Neural progenitor cell (in vitro differentiated cells): ENCODE measurements at regions not wholly inside any gene's neighbourhood (a gene's known extent, or its start where the extent isn't known, plus 50 kb on each side); places are given as distances from the start of the nearest gene placed in this dataset.

ENCODE experiments used
- DNase-seq: peaks from one replicate; pipeline ENCODE4 v3.0.0-alpha.2; 2016; ENCODE audit warnings: low spot score
- H2AFZ ChIP-seq: fragments of 200-600 bp; sonication (generic); replicated peaks from 2 replicates; pipeline ENCODE4 v1.6.1; 2016; ENCODE audit warnings: antibody characterized with exemption
- H3F3A ChIP-seq: fragments of 200-600 bp; sonication (generic); 2 replicates; pipeline ENCODE4 v1.6.1; 2016; ENCODE audit warnings: antibody characterized with exemption, low read depth
- H3K27ac ChIP-seq: fragments of 200-600 bp; sonication (generic); 2 replicates; pipeline ENCODE4 v1.5.1; 2016; ENCODE audit warnings: mild to moderate bottlenecking
- H3K27me3 ChIP-seq: fragments of 200-600 bp; sonication (generic); 2 replicates; pipeline ENCODE4 v1.6.1; 2016; ENCODE audit warnings: mild to moderate bottlenecking, moderate library complexity
- H3K36me3 ChIP-seq: fragments of 200-600 bp; sonication (generic); 2 replicates; pipeline ENCODE4 v1.5.1; 2016
- H3K4me1 ChIP-seq: fragments of 200-600 bp; sonication (generic); 2 replicates; pipeline ENCODE4 v1.6.1; 2016; ENCODE audit warnings: mixed run types
- H3K4me2 ChIP-seq: fragments of 200-600 bp; sonication (generic); 2 replicates; pipeline ENCODE4 v1.6.1; 2016
- H3K4me3 ChIP-seq: fragments of 200-600 bp; sonication (generic); 2 replicates; pipeline ENCODE4 v1.5.1; 2016
- H3K79me2 ChIP-seq: fragments of 200-600 bp; sonication (generic); 2 replicates; pipeline ENCODE4 v1.6.1; 2016; ENCODE audit warnings: low read depth
- H3K9ac ChIP-seq: fragments of 200-600 bp; sonication (generic); 2 replicates; pipeline ENCODE4 v1.6.1; 2016
- H3K9me3 ChIP-seq: fragments of 200-600 bp; sonication (generic); 2 replicates; pipeline ENCODE4 v1.5.1; 2016; ENCODE audit warnings: low read depth
- H4K20me1 ChIP-seq: fragments of 200-600 bp; sonication (generic); 2 replicates; pipeline ENCODE4 v1.6.1; 2016; ENCODE audit warnings: low read depth
- H3K27ac Mint-ChIP-seq: 3 replicates; pipeline ENCODE4 v1.8.0; 2021; ENCODE audit warnings: mixed read lengths
- H3K27me3 Mint-ChIP-seq: 2 replicates; pipeline ENCODE4 v1.8.0; 2022; ENCODE audit warnings: low read depth, mild to moderate bottlenecking, inconsistent platforms, moderate library complexity, mixed read lengths; ENCODE audit not compliant: insufficient read depth
- H3K36me3 Mint-ChIP-seq: 3 replicates; pipeline ENCODE4 v1.8.0; 2021; ENCODE audit warnings: mixed read lengths
- H3K4me1 Mint-ChIP-seq: 3 replicates; pipeline ENCODE4 v1.8.0; 2021; ENCODE audit warnings: mixed read lengths
- H3K4me3 Mint-ChIP-seq: 3 replicates; pipeline ENCODE4 v1.8.0; 2021; ENCODE audit warnings: mild to moderate bottlenecking, moderate library complexity, mixed read lengths
- H3K9me3 Mint-ChIP-seq: 3 replicates; pipeline ENCODE4 v1.8.0; 2020; ENCODE audit warnings: mixed read lengths
- EZH2 ChIP-seq: fragments of 200-600 bp; sonication (generic); IDR thresholded peaks from 2 replicates; pipeline ENCODE4 v1.6.1; 2017; ENCODE audit warnings: antibody characterized with exemption, mild to moderate bottlenecking, moderate library complexity
- EZH2phosphoT487 ChIP-seq: fragments of 200-600 bp; sonication (generic); IDR thresholded peaks from 2 replicates; pipeline ENCODE4 v1.6.1; 2017; ENCODE audit warnings: antibody characterized with exemption
- TF ChIP-seq, protein P1 (sequence below): fragments of 200-600 bp; sonication (generic); IDR thresholded peaks from 2 replicates; pipeline ENCODE4 v1.5.1; 2017; ENCODE audit warnings: antibody characterized with exemption, mild to moderate bottlenecking

DNA sequence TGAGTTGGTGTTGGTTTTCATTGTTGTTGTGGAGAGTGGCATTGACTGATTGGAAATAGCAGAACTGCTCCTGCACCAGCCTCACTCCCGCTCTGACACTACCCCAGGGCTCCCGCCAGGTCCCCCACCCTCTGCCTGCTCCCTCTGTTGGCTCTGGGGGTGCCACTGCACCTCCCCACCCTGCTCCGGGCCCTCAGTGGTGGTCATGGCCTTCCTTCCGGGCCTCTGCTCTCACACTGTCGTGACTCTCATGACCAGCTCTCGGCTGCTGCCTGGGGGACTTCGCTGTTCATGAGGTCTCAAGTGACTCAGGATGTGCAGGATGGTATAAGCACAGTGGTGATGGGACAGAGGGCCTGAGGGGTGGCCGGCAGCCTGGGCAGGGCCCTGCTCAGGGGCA lies 113.2 kb downstream of the MARCHF4 start:
- no peaks in the 10 kb centered on the region for H3K4me1 Mint-ChIP-seq
- Histone ChIP-seq H3K27ac (no peak overlapping the region), H2AFZ (no peak overlapping the region), H3K79me2 (no peaks in the 10 kb centered on the region), H3K9ac (no peak overlapping the region), H4K20me1 (no peaks in the 10 kb centered on the region), H3K27me3 (no peaks in the 10 kb centered on the region), H3K9me3 (no peaks in the 10 kb centered on the region), H3F3A (no peaks in the 10 kb centered on the region), H3K4me3 (no peak overlapping the region), H3K4me1 (no peaks in the 10 kb centered on the region), H3K4me2 (no peak overlapping the region), H3K36me3 (no peaks in the 10 kb centered on the region)
- TF ChIP-seq, protein P1, sequence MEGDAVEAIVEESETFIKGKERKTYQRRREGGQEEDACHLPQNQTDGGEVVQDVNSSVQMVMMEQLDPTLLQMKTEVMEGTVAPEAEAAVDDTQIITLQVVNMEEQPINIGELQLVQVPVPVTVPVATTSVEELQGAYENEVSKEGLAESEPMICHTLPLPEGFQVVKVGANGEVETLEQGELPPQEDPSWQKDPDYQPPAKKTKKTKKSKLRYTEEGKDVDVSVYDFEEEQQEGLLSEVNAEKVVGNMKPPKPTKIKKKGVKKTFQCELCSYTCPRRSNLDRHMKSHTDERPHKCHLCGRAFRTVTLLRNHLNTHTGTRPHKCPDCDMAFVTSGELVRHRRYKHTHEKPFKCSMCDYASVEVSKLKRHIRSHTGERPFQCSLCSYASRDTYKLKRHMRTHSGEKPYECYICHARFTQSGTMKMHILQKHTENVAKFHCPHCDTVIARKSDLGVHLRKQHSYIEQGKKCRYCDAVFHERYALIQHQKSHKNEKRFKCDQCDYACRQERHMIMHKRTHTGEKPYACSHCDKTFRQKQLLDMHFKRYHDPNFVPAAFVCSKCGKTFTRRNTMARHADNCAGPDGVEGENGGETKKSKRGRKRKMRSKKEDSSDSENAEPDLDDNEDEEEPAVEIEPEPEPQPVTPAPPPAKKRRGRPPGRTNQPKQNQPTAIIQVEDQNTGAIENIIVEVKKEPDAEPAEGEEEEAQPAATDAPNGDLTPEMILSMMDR = no peak
- TF ChIP-seq EZH2phosphoT487 (no peak), EZH2 (no peak)
- H3K4me3 Mint-ChIP-seq = no peak overlapping the region
- no peak overlapping the region for H3K27ac Mint-ChIP-seq
- no peaks in the 10 kb centered on the region for H3K9me3 Mint-ChIP-seq
- no peaks in the 10 kb centered on the region for H3K36me3 Mint-ChIP-seq
- peaks cover 2% of the 10 kb centered on the region for H3K27me3 Mint-ChIP-seq
- no peak for DNase-seq

DNA sequence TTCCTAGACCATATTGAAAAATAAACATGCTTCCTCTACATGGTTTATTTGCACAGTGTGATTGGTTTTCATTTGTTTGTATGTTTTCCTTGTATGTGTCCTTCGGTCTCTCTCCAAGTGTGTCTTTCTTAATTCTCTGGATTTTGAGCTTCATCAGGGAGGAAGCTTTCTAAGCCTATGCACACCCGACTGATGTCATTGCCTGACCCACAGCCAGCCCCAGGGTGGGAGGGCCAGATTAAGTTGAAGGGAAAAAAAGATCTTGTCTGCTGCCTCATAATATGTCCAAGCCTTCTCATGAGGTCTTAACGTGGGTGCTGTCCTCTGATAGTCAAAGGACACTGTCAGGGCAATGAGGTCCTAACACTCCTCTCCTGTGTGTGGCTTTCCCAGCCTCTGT lies 115.2 kb downstream of the MARCHF4 start:
- Histone ChIP-seq H3K79me2 (no peaks in the 10 kb centered on the region), H3K4me1 (no peaks in the 10 kb centered on the region), H2AFZ (no peak overlapping the region), H3K9ac (no peak overlapping the region), H3K4me3 (no peak overlapping the region), H3K36me3 (no peaks in the 10 kb centered on the region), H4K20me1 (no peaks in the 10 kb centered on the region), H3K4me2 (no peak overlapping the region), H3K27ac (no peak overlapping the region), H3F3A (no peaks in the 10 kb centered on the region), H3K9me3 (no peaks in the 10 kb centered on the region), H3K27me3 (no peaks in the 10 kb centered on the region)
- Mint-ChIP-seq H3K27me3 (peaks cover 3% of the 10 kb centered on the region), H3K9me3 (no peaks in the 10 kb centered on the region), H3K27ac (no peak overlapping the region), H3K4me3 (no peak overlapping the region), H3K4me1 (no peaks in the 10 kb centered on the region), H3K36me3 (no peaks in the 10 kb centered on the region)
- TF ChIP-seq, protein P1 = no peak
- TF ChIP-seq EZH2phosphoT487 = no peak
- no peak for DNase-seq
